Activated CD8-positive, alpha-beta memory T cell treated with anti-CD3 and anti-CD28 coated beads for 24 hours (primary cell): ENCODE measurements at regions not wholly inside any gene's neighbourhood (a gene's known extent, or its start where the extent isn't known, plus 50 kb on each side); places are given as distances from the start of the nearest gene placed in this dataset.
A peak's percentile ranks its signal among the peaks of the same experiment; 100 is the strongest.

Experiments used
- DNase-seq: peaks from one replicate; pipeline ENCODE4 v3.0.0-alpha.2; 2020

DNA sequence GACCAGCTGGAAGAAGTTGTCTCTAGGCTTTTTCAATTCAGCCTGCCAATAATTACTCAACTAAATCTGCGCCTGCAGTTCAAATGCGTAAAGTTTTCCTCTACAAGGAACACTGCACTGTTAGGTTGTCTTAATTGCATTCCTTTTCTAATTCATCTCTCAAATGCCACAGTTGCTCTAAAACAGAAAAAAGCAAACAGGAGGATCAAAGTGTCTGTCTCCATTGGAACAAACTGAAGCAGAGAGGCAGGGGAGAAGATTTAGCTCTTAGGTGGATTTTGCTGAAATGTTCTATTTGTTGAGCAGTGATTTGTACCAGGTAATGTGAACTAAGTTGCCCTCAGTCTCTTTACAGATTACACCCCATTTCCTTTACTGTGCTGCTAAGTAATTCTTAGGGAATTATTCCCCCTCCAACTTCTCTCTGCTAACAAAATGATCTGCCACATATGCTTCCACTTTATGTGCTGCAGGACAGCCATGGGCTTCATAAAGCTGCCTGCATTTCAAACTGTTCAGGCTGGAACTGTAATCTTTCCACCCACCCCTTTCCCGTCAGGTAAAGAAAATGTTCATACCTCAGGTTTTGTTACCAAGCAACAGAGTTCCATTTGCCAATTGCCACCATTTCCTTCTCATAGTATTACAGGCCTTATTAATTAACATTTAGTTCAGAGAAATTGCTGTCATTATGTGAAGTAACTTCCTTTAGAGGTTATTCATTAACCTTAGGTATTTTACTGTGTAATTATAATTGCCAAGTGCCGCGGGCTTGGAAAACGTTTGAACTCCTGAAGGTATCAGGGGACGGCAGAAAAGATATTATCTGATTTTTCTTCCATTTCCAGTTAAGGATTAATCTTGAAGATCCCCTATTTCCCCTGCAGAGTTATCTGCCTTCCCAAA, 149.3 kb downstream of the SPRY1 start:
- no peak for DNase-seq

DNA sequence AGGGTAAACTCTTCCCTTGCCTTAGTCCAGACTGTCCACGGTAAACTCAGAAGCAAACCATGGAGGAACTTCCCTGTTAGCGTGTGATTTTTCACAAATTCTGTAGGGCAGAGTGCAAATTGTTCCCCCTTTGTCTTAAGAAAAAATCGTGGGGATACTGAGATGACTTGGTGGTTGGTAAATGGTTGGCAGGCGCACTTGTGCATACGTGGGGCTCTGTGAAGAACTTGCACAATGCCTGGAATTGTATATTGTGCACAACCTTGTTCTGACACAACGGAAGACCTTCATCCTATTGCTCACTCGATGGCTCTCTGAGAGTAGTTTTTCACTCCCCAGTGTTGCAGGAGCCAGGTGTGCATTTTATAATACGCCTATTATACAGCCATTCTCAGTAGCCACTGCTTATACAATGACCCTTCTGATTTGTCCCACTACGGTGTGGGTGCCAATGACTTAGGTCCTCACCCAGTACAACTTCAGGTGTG, 150.0 kb downstream of the SPRY1 start:
- no peak for DNase-seq

DNA sequence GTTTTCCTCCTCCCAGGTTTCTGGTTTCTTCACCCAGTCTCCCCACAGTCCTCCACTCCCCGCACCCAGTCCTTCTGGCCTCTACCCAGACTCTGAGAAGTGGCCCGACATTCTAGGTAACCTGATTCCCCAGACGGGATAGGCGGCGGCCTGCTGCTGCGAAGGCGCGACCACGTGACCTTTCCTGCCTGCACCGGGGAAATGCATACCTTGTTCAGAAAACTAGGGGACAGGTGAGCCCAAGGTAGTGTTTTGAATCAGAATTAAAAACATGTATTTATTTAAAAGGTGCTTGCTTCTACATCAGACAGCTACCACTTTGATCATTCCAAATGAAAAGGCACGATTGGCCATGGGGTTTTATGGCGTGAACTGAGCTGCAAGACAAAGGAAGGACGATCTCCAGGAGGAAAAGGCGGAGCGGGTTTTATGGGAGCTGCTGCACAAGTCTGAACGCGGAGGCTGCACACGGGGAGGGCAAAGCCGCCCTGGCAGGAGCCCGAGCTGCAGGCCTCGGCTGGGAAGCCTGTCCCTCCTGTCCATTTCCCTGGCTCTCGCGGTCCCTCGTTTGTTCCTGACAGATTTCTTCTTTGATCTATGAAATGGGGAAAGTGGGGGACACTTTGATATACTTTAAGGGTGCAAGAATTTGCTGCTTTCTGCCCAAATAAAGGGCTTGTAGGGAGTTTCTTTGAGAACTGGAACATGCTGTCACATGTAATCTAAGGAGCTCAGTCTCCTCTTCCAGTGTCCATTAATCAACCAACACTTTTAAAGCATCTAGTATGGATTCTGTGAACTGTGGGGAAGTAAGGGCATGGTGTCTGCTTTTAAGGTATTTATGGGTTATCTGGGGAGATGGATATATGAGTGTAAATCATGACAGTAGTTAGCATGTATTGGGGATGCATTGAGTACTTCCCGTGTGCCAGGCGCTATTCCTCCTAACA, 150.9 kb downstream of the SPRY1 start:
- no peak for DNase-seq

DNA sequence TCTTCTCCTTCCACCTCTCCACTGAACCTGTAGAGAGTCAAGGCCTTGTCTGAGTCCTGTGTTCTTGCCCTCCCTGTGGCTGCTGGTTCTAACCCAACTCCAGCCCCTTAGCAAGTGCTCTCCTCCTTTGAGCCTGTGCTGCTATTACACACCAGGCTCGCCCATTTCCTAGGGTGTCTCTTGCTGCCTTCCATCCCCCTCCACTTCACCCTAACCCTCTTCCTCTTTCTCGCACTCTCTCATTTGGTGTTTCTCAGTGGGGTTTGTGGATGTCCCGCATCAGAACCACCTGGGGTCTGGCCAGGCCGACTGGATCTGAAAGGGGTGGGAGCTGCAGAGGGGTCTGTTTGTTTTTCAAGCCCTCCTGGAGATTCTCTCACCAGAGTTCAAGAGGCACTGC, 156.7 kb downstream of the SPRY1 start:
- no peak for DNase-seq

DNA sequence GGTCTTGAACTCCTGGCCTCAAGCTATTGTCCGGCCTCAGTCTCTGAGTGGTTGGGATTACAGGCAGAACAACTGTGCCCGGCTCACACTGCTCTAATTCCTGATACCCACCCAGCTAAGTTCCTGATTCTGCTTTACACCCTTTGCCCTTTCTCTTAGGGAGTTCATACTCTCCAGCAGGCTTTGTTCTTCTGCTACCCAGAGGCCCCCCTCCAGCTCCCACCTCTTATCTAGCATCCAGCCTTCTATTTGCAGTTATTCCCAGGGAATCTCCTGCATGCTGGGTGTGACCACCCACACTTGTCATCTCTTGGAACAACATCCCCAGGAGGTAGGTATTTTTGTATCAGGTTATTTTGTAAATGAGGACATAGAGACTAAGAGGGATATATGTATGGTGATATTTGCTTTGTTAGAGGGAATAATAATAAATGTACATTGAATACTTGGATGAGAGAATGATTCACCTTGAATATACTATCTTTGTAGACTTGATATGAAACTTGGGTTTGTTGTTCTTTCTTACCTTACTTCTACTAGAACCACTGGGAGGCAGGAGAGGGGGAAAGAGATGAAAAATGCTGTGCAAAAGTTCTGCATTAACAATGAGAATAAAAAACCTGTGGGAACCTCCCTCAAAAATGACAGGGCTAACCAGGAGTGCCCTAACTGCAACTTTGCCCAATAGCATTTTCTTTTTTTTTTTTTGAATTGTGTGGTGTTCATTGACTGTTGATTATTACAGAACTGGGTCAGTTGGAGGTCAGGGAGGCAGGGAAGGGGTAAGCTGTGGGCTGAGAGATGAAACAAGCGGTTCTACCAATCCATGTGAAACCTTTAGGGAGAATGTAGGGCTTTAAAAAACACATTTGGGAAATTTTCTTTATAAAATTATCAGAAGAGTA, 157.4 kb downstream of the SPRY1 start:
- DNase-seq: no peak

DNA sequence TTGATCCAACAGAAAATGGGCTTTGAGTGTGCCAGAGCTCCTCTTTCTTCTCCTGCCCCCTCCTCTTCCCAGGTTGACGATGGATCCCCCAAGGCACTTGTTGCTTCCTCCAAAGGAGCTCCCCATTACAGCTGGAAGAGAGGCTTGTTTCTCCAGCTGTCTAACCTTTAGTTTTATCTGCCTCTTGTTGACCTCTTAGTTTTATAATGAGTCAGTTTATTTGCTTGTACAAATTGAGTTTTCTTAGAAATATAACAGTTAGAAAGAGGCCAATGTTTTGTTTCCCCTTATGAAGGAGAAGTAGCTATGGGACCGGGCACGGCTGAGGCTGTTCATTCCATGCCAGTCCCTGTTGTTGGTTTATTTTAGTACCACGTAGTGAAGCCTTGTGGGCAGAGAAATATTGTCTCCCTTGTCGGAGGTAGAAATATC, 158.2 kb downstream of the SPRY1 start:
- DNase-seq: no peak

DNA sequence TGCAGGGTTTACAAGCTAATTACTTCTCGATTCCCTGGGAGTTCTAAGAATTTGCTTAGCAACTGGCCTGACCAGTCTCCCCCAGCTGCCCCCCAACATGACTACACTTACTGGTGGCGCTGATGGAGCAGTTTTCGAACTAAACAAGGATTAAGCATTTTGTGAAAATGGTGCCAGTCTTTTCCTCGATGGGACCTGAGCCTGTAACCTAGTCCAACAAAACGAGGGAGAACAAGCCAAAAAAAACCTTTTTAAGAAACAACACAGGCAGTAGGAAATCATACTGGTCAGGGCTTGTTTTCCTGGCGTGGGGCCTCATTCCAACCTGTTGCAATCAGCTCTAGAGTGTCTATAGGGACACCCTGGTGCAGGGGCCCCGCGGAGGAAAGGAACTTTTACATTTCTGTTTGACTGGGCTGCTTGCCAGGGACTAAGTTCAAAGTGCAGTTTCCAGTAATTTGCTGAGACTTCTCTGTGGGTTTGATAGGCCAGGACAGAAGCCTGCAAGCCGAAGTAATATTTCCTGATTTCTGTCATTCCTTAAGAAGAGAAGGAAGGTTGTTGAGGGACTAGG, 158.7 kb downstream of the SPRY1 start:
- no peak for DNase-seq

DNA sequence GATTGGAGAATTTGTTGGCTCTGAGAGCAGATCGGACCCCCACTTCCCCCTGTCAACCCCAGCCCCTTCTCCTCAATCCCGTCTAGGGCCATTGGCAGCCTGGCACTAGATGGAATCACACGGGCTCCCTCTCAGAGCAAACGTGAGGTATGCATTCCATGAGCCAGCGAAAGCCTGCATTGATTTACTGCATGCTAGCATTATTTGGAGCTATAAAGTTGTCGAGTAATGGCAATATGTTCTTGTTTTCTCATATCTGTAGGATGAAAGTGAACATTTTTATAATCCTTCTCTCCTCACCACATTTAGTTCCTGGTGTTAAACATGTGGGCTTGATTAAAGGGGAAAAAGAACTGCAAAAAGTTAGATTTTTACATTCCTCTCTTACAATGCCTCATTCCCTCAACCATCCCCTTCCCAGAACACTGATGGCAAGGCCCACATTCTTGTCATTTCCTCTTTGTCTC, 159.2 kb downstream of the SPRY1 start:
- no peak for DNase-seq

DNA sequence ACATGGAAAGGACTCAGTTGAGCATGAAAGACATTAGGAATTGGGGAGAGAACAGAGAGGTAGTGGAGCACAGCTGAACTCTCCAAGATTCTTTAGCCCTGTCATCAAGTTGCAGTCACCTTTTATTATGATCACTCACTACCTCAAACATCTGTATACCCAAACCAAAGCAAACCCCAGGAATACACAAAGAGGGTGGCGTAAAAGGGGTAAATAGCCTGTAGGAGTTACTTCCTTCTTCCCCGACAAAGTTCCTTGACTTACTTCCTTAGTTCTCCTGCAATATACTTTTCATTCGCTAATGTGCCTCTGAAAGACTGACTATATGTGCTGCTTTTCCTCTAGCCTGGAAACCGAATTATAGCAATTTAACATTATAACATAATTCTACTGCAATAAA, 159.9 kb downstream of the SPRY1 start:
- DNase-seq: no peak

DNA sequence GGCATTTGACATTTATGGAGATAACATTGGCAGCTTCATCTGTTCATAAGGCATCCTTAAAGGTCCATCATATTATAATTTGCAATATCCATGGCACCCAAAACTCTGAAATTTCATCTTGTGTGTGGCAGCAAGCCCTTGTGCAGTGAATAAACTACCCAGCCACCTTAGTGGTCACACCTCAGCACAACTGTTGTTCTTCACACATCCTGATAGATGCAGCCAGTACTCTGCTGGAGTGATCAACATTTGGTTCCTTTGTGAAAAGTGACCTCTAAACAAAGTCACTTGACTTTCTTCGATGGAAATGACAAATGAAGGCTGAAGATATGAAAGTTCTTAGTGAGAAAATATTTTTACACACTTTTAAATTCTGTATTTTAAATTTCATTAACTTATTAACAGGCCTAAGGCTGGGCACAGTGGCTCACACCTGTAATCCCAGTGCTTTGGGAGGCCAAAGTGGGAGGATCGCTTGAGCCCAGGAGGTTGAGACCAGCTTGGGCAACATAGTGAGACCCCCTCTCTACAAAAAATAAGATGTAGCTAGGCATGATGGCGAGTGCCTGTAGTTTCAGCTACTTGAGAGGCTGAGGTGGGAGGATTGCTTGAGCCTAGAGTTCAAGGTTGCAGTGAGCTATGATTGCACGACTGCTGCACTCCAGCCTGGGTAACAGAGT, 161.4 kb downstream of the SPRY1 start:
- no peak for DNase-seq

DNA sequence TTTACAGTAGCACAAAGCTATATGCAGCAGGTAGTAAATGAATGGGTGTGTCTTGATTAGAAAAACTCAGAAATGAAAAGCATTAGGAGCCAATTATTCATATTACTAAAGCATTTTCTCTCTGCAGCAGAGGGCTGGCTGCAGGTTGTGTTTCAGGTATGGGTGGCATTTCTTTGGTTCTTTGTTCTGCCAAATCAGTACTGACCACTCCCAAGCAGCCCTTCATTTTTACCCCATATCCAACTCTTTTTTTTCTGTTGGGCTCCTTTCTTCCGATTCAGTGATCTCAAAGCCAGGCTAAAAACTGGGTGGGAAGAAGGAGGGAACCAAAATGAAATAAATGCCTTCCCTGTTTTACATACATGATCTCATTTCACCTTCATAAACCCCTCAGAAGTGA, 162.3 kb downstream of the SPRY1 start:
- DNase-seq: no peak

DNA sequence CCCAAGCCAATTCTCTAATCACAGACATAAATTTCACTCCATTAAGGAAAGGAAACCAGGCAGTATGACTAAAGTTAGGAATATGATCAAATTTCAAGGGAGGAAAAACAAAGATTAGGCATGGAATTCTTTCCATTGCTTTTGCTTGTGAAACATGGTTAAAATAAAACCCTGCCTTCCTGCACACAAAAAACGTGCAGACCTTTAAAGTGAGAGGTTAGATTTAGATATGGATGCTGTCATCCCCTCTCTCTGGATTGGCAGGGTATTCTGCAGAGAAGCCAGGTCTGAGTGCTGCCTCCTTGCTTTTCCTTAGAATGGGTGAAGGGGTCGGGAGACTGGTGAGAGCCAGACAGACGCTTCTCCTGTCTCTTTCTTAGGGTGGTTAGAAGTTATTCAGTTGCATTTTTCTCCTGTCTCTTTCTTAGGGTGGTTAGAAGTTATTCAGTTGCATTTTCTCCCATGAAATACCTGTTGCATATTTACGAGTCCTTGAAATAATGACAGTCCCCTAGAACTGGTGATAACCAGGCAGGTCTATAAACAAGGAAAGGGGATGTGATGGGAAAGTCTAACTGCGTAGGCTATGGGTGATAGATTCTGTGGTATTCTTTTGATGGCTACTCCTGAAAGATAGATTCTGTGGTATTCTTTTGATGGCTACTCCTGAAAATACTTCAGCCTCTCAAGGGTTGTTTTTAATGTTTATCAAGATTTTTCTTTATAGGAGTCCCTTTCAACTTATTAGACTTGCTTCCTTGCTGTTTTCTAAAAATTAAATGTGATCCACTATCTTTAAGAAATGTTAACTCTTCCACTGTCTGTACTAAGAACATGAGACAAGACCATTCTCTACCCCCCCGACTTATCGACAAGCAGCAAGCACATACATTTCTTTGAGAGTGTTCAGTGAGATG, 163.6 kb downstream of the SPRY1 start:
- DNase-seq: no peak

DNA sequence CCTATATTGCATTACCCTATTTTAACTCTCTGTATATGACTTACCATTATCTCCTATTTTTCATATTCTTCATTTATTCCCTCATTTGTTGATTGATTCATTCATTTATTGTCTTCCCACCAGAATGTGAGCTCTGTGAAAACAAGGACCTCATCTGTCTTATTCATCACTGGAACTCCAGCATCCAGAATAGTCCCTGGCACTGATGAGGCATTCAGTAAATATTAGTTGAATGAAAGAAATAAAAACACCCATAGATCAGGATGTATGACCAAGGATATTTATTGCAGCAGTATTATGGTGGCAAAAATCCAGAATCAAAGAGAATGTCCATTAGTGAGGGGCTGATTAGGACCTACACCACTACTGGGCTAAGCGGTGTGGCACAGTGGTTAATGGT, 164.9 kb downstream of the SPRY1 start:
- no peak for DNase-seq

DNA sequence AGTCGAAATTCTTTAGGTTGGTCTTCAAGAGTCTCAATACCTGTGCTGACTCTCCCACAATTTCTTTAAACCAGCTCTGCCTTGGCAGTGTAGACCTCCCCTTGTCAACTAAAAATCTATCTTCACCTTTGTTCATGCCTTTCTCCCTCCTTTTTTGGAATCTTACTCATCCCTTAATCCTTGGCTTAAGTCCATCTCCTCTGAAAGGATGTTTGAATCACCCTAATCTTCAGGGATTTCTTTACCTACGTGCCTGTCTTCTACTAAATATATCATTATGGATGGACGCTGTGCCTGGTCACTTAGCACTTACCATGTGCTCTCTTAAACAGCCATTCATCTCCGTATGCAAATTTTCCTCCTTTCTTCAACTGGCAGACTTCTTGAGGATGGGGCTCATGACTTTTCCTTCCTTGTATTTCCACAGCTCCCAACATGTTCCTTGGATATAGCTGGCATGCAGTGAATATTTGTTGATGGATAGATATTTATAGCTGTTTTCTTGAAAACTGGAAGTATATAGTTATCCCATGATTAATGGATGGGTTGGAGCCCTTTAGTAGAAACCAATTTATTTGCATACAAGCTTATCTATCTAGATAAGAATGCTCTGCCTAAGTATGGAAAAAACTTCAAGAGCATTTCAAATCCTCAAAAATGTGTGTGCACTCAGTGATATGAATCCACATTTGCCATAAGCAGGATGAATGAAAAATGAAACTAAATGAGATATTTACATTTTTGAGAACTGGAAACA, 166.6 kb downstream of the SPRY1 start:
- no peak for DNase-seq

DNA sequence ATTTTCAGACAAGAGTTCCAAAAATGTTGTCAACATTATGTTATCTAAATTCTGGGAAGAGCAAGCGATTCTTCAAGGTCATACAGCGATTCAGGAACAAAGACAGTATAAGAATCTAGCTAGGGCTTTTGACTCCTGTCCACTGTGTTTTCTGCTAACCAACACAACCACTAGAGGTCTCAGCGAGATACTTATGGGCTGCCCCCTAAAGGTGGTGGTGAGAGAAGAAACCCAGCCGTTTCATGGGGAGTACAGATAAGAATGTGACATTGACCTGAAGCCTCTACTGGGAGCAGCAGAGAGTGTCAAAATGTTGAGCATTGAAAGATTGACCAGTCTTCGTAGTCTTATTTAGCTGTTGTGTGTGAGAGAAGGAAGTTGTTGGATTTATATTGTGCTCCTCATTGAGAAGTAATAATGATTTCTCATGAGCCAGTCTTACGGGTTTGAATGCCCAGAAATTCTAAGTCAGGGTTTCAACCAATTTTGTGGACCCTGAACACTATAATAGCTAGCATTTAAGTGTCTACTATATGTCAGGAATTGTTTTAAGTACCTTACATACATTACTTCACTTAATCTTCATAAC, 168.3 kb downstream of the SPRY1 start:
- DNase-seq: peak; percentile 69

DNA sequence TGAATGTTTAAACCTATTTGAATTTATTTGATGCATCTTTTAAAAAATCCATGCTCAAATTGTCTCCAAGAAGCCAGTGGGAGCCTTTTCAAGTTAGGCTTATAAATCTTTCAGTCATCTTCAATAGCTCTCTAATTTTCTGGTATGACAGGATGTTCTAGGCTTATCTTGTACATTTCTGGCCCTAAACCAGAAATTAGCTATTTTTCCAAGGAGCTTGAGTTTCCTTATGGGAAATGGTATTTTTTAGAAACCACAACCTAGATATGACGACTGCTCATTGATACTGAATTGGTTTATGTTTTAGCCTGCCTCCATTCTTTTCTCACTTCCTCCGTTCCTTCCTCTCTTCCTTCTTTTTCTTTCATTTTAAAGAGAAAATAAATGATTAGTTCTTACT, 172.3 kb downstream of the SPRY1 start:
- DNase-seq: no peak

DNA sequence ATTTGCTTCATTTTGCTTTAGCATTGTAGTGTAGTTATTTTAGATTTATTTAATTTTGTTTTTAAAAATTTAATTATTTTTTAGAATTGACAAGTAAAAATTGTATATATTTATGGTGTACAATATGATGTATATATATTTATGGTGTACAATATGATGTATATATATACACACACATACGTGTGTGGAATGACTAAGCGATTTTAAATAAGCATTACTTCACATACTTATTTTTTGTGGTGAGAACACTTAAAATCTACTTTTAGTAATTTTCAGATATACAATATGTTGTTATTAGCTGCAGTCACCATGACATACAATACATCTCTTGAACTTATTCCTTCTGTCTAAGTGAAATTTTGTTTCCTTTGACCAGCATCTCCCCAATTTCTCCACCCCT, 172.9 kb downstream of the SPRY1 start:
- no peak for DNase-seq

DNA sequence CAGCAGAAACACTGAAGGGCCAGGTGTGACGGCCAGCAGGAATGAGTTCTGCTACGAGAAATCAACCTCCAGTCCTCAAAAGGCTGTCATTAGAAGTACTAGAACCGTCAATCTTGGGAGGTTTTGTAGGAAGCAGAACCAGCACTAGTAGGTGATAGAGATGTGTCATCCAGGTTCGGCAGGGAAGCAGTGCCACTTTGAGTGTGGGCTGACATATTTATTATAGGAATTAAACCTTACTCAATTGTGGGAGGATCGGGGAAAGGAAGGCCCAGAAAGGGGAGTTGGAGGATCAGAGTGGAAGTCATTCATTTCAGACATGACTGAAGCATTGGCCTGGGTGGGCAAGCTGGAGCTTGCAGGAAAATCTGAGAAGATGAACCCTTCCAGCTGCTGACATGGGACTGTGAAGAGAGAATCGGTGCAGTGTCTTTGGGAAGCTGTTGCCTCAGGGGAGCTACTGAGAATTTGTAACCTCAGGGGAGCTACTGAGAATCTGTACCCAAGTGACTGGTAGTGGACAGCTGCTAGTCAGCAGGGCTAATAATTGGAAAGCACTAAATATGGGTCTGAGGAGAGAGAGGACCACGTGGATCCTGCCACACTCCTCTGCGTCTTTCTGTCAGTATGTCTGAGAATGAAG, 177.4 kb downstream of the SPRY1 start:
- DNase-seq: no peak

DNA sequence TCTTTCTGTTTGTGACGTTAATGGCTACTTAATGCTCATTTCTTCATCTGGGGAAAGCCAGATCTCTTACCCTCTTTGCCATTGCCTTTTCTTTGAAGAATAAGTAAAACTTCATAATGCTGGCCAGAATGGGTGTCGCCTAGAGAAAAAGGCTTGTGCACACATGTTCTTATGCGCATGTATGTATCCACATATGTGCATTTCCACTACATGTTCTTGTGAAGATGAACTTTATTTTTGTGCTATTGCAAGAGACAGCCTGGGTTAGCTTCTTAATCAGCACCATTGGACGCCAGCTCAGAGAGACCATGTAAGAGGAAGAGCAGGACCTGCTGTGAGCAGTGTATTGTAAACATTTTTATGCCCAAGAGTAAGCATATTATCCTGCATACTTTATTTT, 178.7 kb downstream of the SPRY1 start:
- no peak for DNase-seq
